Kidney epithelial cell (primary cell): ENCODE measurements at regions not wholly inside any gene's neighbourhood (a gene's known extent, or its start where the extent isn't known, plus 50 kb on each side); places are given as distances from the start of the nearest gene placed in this dataset.

Experiments
- DNase-seq: peaks from one replicate; pipeline ENCODE4 v3.0.0-alpha.2; 2010; ENCODE audit warnings: low read depth
- H3K27me3 ChIP-seq: 2 replicates; pipeline ENCODE4 v1.6.0; 2011; ENCODE audit warnings: low read length; ENCODE audit not compliant: control insufficient read depth, insufficient read depth
- H3K36me3 ChIP-seq: 2 replicates; pipeline ENCODE4 v1.5.1; 2011; ENCODE audit warnings: low read length; ENCODE audit not compliant: control insufficient read depth, insufficient read depth
- H3K4me3 ChIP-seq: 2 replicates; pipeline ENCODE4 v1.5.1; 2011; ENCODE audit warnings: low read depth, mild to moderate bottlenecking, control low read depth, low read length
- TF ChIP-seq, protein P1 (sequence below): IDR thresholded peaks from 2 replicates; pipeline ENCODE4 v1.5.1; 2011; ENCODE audit warnings: mild to moderate bottlenecking, moderate library complexity, low read length, control low read depth, inconsistent platforms; ENCODE audit not compliant: insufficient read depth, poor library complexity, severe bottlenecking

GRCh38 chr10:53700278-53700677 is 927.7 kb upstream of the MBL2 start:
- TF ChIP-seq, protein P1, sequence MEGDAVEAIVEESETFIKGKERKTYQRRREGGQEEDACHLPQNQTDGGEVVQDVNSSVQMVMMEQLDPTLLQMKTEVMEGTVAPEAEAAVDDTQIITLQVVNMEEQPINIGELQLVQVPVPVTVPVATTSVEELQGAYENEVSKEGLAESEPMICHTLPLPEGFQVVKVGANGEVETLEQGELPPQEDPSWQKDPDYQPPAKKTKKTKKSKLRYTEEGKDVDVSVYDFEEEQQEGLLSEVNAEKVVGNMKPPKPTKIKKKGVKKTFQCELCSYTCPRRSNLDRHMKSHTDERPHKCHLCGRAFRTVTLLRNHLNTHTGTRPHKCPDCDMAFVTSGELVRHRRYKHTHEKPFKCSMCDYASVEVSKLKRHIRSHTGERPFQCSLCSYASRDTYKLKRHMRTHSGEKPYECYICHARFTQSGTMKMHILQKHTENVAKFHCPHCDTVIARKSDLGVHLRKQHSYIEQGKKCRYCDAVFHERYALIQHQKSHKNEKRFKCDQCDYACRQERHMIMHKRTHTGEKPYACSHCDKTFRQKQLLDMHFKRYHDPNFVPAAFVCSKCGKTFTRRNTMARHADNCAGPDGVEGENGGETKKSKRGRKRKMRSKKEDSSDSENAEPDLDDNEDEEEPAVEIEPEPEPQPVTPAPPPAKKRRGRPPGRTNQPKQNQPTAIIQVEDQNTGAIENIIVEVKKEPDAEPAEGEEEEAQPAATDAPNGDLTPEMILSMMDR: no peak
- Histone ChIP-seq H3K4me3 (no peak overlapping the region), H3K27me3 (no peaks in the 10 kb centered on the region), H3K36me3 (no peaks in the 10 kb centered on the region)
- DNase-seq: no peak

DNA sequence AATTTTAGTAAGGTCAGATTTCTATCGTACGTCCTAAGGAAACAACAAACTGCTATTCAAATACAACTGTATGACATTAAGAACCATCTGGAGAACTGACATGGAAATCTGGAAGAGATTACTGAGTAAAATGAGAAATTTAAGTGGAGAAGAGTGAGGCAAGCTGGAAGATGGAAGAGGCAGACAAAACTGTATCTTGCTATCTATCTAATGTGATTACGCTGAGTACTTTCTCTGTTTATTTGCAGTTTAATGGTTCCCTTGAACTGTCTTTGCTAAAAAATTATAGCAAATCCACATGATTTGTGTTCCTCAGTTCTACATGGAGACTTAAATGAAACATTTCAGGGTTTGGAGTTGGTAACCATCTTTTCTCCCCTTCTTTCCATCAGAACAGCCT is 927.1 kb upstream of the MBL2 start:
- Histone ChIP-seq H3K4me3 (no peak overlapping the region), H3K36me3 (no peaks in the 10 kb centered on the region), H3K27me3 (no peaks in the 10 kb centered on the region)
- DNase-seq: no peak
- TF ChIP-seq, protein P1: no peak

DNA sequence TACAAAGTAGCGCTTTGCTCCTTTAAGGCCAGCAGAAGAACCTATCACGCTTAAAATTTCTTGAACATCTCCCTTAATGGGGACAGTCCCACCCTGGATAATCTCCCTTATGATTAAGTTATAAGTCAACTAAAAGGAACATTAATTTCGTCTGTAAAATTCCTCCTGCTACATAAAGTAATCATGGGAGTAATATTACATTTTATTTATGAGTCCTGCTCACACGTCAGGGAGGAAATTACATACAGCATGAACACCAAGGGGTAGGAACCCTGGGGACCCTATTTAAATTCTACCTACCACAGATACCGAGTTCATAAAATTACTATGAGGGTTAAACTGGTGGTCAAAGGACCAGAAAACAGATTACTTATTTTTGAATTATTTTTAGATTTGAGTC is 926.6 kb upstream of the MBL2 start:
- DNase-seq: no peak
- Histone ChIP-seq H3K4me3 (no peak overlapping the region), H3K36me3 (no peaks in the 10 kb centered on the region), H3K27me3 (no peaks in the 10 kb centered on the region)
- TF ChIP-seq, protein P1: no peak

GRCh38 chr10:53697038-53697437 is 924.5 kb upstream of the MBL2 start:
- peak; percentile 86 for DNase-seq
- no peaks in the 10 kb centered on the region for H3K36me3 ChIP-seq
- TF ChIP-seq, protein P1: no peak
- no peaks in the 10 kb centered on the region for H3K27me3 ChIP-seq
- H3K4me3 ChIP-seq: no peak overlapping the region

GRCh38 chr10:53690524-53691240 is 918.1 kb upstream of the MBL2 start:
- TF ChIP-seq, protein P1: no peak

GRCh38 chr10:53687800-53688199 is 915.2 kb upstream of the MBL2 start:
- no peaks in the 10 kb centered on the region for H3K27me3 ChIP-seq
- DNase-seq: no peak
- no peak overlapping the region for H3K4me3 ChIP-seq
- TF ChIP-seq, protein P1: no peak
- H3K36me3 ChIP-seq: no peaks in the 10 kb centered on the region

More at GRCh38 chr10:53690524-53691240, 918.1 kb upstream of the MBL2 start:
- Histone ChIP-seq H3K27me3 (no peaks in the 10 kb centered on the region), H3K36me3 (no peaks in the 10 kb centered on the region), H3K4me3 (no peak overlapping the region)
- no peak for DNase-seq
